ENCODE measurements at regions not wholly inside any gene's neighbourhood (a gene's known extent, or its start where the extent isn't known, plus 50 kb on each side); places are given as distances from the start of the nearest gene placed in this dataset.

- TF ChIP-seq, protein P1, sequence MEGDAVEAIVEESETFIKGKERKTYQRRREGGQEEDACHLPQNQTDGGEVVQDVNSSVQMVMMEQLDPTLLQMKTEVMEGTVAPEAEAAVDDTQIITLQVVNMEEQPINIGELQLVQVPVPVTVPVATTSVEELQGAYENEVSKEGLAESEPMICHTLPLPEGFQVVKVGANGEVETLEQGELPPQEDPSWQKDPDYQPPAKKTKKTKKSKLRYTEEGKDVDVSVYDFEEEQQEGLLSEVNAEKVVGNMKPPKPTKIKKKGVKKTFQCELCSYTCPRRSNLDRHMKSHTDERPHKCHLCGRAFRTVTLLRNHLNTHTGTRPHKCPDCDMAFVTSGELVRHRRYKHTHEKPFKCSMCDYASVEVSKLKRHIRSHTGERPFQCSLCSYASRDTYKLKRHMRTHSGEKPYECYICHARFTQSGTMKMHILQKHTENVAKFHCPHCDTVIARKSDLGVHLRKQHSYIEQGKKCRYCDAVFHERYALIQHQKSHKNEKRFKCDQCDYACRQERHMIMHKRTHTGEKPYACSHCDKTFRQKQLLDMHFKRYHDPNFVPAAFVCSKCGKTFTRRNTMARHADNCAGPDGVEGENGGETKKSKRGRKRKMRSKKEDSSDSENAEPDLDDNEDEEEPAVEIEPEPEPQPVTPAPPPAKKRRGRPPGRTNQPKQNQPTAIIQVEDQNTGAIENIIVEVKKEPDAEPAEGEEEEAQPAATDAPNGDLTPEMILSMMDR (IDR thresholded peaks at IDR 0.05), result no peak
- TF ChIP-seq EP300 (IDR thresholded peaks at IDR 0.05) (no peak), POLR2A (IDR thresholded peaks at IDR 0.05) (no peak), POLR2AphosphoS5 (IDR thresholded peaks at IDR 0.05) (no peak)
These were observed 424.8 kb upstream of the FZD8 start for GRCh38 chr10:36066850-36067249.

All from upper lobe of left lung (tissue), 4 donors.